ENCODE measurements at regions not wholly inside any gene's neighbourhood (a gene's known extent, or its start where the extent isn't known, plus 50 kb on each side); places are given as distances from the start of the nearest gene placed in this dataset.

DNA sequence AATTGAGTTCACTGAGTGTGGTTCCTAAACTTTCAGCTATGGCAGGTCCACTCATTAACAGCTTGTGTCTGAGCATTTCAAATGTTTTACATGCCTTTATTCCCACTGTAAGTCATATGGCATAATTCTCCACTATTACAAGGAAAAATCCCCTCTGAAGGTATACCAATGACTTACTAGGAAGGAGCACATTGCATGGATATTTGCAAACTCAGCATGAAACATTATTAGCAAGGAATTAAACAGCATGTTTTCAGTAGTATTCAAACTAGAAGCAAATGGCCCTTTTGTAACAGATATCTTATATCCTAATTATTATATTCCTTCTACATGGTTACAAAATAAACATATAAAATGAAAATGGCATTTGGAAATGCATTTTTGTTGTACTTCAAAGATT lies 566.4 kb upstream of the CCNG1 start:
- no peaks in the 10 kb centered on the region for H3K27me3 Mint-ChIP-seq (ENCODE audit: low read depth)
- no peaks in the 10 kb centered on the region for H3K4me1 Mint-ChIP-seq (ENCODE audit: low read depth)
- no peak for DNase-seq (ENCODE audit: low spot score)
- no peak overlapping the region for H3K4me3 Mint-ChIP-seq (ENCODE audit: unreplicated experiment)
- peaks cover 28% of the 10 kb centered on the region for H3K9me3 Mint-ChIP-seq (ENCODE audit: low read depth)
- TF ChIP-seq, protein P1, sequence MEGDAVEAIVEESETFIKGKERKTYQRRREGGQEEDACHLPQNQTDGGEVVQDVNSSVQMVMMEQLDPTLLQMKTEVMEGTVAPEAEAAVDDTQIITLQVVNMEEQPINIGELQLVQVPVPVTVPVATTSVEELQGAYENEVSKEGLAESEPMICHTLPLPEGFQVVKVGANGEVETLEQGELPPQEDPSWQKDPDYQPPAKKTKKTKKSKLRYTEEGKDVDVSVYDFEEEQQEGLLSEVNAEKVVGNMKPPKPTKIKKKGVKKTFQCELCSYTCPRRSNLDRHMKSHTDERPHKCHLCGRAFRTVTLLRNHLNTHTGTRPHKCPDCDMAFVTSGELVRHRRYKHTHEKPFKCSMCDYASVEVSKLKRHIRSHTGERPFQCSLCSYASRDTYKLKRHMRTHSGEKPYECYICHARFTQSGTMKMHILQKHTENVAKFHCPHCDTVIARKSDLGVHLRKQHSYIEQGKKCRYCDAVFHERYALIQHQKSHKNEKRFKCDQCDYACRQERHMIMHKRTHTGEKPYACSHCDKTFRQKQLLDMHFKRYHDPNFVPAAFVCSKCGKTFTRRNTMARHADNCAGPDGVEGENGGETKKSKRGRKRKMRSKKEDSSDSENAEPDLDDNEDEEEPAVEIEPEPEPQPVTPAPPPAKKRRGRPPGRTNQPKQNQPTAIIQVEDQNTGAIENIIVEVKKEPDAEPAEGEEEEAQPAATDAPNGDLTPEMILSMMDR (IDR thresholded peaks at IDR 0.05) = no peak
- no peaks in the 10 kb centered on the region for H3K36me3 Mint-ChIP-seq (ENCODE audit: low read depth)
- no peak overlapping the region for H3K27ac Mint-ChIP-seq (ENCODE audit: unreplicated experiment)

DNA sequence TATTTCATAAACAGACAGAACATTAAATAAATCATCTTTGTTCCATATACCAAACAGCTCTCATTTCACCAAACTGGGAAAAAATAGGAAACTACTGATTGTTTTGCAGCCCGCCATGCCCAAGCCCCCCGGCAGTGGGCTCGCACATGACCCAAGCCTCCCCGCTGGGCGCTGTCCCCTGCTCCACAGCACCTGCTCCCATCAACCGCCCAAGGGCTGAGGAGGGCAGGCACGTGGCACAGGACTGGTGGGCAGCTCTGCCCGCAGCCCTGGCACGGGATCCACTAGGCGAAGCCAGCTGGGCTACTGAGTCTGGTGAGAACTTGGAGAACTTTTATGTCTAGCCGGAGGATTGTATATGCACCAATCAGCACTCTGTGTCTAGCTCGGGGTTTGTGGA lies 554.8 kb upstream of the CCNG1 start:
- Mint-ChIP-seq H3K27ac (ENCODE audit: unreplicated experiment) (no peak overlapping the region), H3K4me3 (ENCODE audit: unreplicated experiment) (no peak overlapping the region), H3K9me3 (ENCODE audit: low read depth) (peaks cover 26% of the 10 kb centered on the region), H3K4me1 (ENCODE audit: low read depth) (no peaks in the 10 kb centered on the region), H3K36me3 (ENCODE audit: low read depth) (no peaks in the 10 kb centered on the region), H3K27me3 (ENCODE audit: low read depth) (no peaks in the 10 kb centered on the region)
- no peak for DNase-seq (ENCODE audit: low spot score)
- TF ChIP-seq, protein P1 (IDR thresholded peaks at IDR 0.05) = no peak

DNA sequence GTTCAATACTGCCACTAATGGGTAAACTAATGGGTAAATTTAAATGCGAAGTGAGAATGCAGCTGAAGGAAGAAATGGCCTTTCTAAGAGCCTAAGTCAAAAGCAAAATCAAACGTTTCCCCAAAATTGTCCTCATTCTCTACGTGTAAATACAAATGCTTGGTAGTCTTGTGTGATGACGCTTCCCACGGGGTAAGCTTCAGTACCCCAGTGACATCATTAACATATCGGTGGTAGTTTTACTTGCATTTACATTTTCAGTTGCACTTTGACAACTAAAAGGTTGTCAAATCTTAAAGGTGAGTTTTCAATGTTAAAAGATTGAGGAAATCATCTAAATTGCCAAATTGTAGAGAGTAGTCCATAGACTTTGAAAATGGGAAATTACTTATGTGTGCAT lies 550.7 kb upstream of the CCNG1 start:
- no peaks in the 10 kb centered on the region for H3K4me1 Mint-ChIP-seq (ENCODE audit: low read depth)
- H3K9me3 Mint-ChIP-seq (ENCODE audit: low read depth) = peaks cover 13% of the 10 kb centered on the region
- no peak for DNase-seq (ENCODE audit: low spot score)
- TF ChIP-seq, protein P1 (IDR thresholded peaks at IDR 0.05) = no peak
- no peak overlapping the region for H3K27ac Mint-ChIP-seq (ENCODE audit: unreplicated experiment)
- H3K4me3 Mint-ChIP-seq (ENCODE audit: unreplicated experiment) = no peak overlapping the region
- H3K27me3 Mint-ChIP-seq (ENCODE audit: low read depth) = no peaks in the 10 kb centered on the region
- no peaks in the 10 kb centered on the region for H3K36me3 Mint-ChIP-seq (ENCODE audit: low read depth)

DNA sequence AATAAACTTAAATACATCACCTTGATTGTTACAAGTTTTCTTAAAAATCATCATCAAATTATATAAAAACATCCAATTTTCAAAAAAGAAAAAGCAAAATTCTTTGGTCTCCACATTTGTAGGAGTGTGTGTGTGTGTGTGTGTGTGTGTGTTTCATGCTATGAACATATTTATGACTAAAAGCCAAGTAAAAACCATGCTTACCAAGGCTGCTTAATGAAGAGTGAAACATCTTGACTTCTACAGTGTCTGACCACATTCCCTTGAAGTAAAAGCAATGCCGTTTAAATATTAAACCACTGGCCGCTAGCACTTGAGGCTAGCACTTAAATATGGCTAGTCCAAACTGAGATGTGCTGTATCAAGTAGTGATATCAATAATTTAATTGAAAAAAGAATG lies 549.1 kb upstream of the CCNG1 start:
- Mint-ChIP-seq H3K4me3 (ENCODE audit: unreplicated experiment) (no peak overlapping the region), H3K4me1 (ENCODE audit: low read depth) (no peaks in the 10 kb centered on the region), H3K9me3 (ENCODE audit: low read depth) (peaks cover 6% of the 10 kb centered on the region), H3K27ac (ENCODE audit: unreplicated experiment) (no peak overlapping the region), H3K27me3 (ENCODE audit: low read depth) (no peaks in the 10 kb centered on the region), H3K36me3 (ENCODE audit: low read depth) (no peaks in the 10 kb centered on the region)
- no peak for DNase-seq (ENCODE audit: low spot score)
- TF ChIP-seq, protein P1 (IDR thresholded peaks at IDR 0.05) = no peak

DNA sequence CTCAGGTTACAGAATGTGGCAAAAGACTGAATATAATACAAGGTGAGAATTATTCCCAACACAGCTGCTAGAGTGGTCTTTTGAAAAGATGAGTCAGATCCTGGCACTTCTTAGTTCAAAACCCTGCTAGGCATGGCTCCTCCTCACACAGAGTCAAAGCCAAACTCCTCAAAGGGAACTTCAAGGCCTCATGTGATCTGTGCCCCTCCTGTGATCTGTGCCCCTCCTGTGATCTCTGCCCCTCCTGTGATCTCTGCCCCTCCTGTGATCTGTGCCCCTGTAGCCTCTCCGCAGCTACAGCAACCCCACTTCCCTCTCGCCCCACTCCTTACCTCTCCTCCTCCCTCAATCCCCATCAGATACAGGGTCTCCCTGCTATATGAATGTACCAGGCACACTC lies 525.5 kb upstream of the CCNG1 start:
- H3K4me1 Mint-ChIP-seq (ENCODE audit: low read depth) = no peaks in the 10 kb centered on the region
- no peak overlapping the region for H3K4me3 Mint-ChIP-seq (ENCODE audit: unreplicated experiment)
- H3K9me3 Mint-ChIP-seq (ENCODE audit: low read depth) = no peaks in the 10 kb centered on the region
- H3K27me3 Mint-ChIP-seq (ENCODE audit: low read depth) = no peaks in the 10 kb centered on the region
- TF ChIP-seq, protein P1 (IDR thresholded peaks at IDR 0.05) = no peak
- no peak for DNase-seq (ENCODE audit: low spot score)
- no peaks in the 10 kb centered on the region for H3K36me3 Mint-ChIP-seq (ENCODE audit: low read depth)
- no peak overlapping the region for H3K27ac Mint-ChIP-seq (ENCODE audit: unreplicated experiment)

Data from chondrocyte (in vitro differentiated cells).